COLO668 (cell line): ENCODE measurements at regions not wholly inside any gene's neighbourhood (a gene's known extent, or its start where the extent isn't known, plus 50 kb on each side); places are given as distances from the start of the nearest gene placed in this dataset.
"Not testable (repeated sequence)": the region's sequence is repeated elsewhere in the genome, so short reads cannot be mapped to it uniquely, and the experiment has no call there.

ENCODE experiments used
- DNase-seq: peaks from one replicate; lab custom pipeline; 2025; ENCODE audit not compliant: unreplicated experiment; lab: John Stamatoyannopoulos, UW

GRCh38 chr5:66411701-66412100 is 184.5 kb upstream of the MAST4 start:
- DNase-seq, result no peak

DNA sequence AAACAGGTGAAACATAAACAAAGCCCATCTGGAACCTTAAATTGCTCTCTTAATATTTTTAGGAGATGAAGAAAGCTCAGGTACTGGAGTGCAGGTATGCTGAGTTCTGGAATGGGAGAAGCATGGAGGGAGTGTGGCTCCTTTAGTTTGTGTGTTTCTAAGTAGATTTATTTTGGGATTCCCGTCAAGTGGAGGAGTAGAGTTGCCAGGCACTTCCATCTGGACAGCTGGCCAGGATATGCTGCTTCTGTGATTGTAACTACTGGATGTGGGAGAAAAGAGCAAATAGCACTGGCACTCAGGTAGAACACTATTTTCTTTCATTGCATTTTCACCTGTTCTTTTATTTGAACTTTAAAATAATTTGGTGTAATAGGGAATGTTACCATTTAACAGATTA is 182.3 kb upstream of the MAST4 start:
- no peak for DNase-seq

GRCh38 chr5:66415208-66415607 is 181.0 kb upstream of the MAST4 start:
- DNase-seq, result no peak

DNA sequence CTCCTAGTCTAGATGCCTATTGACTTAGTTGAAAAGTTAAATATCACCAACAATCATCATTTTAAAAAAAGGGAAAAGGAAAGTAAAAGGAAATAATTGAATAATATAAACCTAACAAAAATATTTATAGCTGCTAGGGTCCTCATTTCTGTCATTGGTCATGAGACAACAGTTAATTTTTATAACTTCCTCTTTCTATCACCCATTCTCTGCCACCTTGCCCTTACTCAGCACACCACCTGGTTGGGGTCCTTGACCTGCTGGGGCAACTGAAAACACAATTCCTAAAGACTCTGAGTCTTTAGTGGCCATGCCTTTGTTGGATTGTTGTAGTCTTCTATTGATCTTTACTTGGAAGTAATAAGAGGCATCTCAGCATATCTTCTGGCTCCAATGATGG is 179.5 kb upstream of the MAST4 start:
- no peak for DNase-seq

GRCh38 chr5:66417781-66418180 is 178.4 kb upstream of the MAST4 start:
- no peak for DNase-seq

DNA sequence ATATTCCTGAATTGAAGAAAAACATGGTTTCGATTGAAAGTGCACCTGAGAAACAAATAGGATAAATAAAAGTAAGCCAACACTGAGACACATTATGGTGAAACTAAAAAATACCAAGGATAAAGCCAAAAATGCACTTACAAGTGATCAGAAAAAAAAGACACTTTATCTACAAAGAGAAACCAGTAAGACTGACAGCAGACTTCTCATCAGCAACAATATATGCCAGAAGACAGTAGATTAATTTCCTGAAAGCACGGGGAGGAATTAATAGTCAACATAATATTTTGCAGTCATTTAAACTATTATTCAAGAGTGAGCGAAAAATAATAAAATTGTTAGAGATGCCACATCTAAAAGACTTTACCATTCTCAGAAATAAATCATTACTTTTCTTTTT is 172.7 kb upstream of the MAST4 start:
- no peak for DNase-seq

DNA sequence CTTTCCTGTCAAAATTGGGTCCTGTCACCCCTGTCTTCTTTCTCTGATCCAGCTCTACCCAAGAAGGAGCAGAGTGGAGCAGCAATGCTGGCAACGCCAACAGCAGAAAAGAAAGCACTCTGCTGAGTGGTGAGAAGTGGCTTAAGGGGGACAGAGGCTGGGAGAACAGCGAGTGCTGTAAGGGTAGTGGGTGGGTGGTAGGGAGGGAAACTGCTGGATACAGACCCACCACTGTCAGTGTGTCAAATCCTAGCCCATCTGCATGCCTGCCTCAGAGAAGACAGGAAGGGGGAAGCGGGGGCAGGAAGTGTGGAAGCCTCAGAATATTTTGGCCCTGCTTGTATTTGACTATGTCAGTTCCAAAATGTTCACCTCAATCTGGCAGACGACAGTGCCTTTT is 170.4 kb upstream of the MAST4 start:
- DNase-seq, result no peak

GRCh38 chr5:66426259-66427138 is 169.7 kb upstream of the MAST4 start:
- DNase-seq, result no peak

- no peak for DNase-seq
These were observed 169.1 kb upstream of the MAST4 start for GRCh38 chr5:66427139-66427442.

DNA sequence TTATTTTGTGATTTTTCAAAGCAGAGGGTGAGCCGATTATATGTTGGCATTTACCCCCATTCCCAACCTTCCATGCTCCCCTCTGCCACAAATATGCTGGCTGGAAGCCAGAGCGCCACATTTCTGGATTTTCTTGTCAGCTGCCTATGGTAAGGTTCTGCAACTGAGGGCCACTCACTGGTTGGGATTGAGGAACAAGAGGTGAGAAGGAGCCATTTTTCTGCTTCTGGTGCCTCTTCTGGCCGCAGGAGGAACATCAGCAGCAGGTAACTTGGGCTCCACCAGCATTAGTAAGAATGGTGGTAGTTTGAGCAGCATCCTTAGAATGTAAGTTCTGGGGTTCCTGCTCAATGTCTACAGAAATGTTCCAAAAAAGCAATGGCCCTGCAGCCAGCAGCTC is 159.5 kb upstream of the MAST4 start:
- no peak for DNase-seq

GRCh38 chr5:66438087-66438486 is 158.1 kb upstream of the MAST4 start:
- no peak for DNase-seq

- DNase-seq, result no peak
These were observed 157.5 kb upstream of the MAST4 start for GRCh38 chr5:66438696-66439095.

DNA sequence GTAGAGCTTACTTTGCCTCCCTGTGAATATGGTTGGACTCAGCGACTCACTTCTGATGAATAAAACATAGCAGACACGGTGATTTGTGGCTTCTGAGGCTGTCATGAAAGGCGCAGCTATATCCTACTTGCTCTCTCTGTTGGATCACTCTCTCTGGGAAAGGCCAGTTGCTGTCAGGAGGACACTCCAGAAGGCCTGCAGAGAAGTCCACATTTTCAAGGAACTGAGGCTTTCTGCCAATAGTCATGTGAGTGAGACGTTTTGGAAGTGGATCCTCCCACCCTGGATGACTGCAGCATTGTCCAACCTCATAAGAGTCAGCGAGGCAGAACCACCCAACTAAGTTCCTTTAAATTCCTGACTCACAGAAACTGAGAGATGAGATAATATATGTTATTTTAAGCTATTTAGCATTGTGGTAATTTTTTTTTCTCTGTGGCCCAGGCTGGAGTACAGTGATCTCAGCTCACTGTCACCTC is 156.0 kb upstream of the MAST4 start:
- DNase-seq, result no peak

DNA sequence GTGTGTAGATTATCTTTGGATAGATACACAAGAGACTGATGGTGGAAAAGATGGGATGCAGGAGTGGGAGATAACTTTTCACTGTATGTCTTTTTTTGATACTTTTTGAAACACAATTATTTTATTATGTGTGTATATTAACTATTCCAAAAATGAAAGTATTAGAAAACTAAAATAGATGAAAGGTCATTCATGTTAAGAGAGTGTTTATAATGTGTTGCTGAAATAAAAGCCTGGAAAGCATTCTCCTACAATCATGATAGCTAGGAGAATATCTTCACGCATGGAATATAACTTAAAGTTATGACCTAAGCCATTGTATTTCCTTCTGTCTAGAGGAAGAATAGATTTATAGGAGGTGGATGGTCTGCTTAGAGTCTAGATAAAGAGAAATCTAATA is 154.8 kb upstream of the MAST4 start:
- DNase-seq, result no peak

- DNase-seq, result no peak
These were observed 153.2 kb upstream of the MAST4 start for GRCh38 chr5:66442951-66443445.

GRCh38 chr5:66443462-66444130 is 152.6 kb upstream of the MAST4 start:
- no peak for DNase-seq

- not testable (repeated sequence) for DNase-seq
These were observed 148.1 kb upstream of the MAST4 start for GRCh38 chr5:66448070-66448469.

- DNase-seq, result no peak
These were observed 146.0 kb upstream of the MAST4 start for GRCh38 chr5:66450237-66450636.

- no peak for DNase-seq
These were observed 145.2 kb upstream of the MAST4 start for GRCh38 chr5:66450988-66451387.

DNA sequence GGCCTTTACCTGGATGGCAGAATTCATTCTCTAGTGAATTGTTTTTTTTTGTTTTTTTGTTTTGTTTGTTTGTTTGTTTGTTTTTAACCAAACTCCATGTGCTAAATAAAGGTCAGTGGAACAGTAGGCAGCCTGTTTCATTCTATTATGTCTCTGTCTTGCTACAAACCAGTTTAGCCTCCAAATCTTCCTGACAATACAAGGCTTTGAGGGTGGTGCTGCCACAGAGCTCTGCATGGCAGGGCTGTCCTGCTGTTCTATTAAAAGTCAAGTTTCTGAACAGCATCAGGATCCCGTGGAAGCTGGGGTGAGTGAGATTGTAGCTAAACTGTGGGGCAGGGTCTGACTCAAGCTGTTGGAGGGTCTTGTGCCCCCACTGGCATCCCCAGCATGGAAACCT is 144.1 kb upstream of the MAST4 start:
- DNase-seq, result no peak

GRCh38 chr5:66454186-66455078 is 141.8 kb upstream of the MAST4 start:
- no peak for DNase-seq
